ENCODE measurements at regions not wholly inside any gene's neighbourhood (a gene's known extent, or its start where the extent isn't known, plus 50 kb on each side); places are given as distances from the start of the nearest gene placed in this dataset.

DNA sequence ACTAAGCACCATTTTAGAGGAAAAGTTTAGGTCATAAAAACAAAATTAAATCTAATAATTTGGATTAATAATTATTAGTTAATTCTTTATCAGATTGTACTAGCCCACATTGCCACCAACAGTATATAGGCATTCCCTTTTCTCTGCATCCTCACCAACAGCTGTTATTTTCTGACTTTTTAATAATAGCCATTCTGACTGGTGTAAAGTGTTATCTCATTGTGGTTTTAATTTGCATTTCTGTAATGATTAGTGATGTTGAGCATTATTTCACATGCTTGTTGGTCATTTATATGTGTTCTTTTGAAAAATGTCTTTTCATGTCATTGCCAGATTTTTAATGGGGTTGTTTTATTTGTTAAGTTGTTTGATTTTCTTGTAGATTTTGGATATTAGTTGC is 319.1 kb upstream of the SYNCRIP start:
- DNase-seq (ENCODE audit: low spot score), result no peak
- TF ChIP-seq, protein P1, sequence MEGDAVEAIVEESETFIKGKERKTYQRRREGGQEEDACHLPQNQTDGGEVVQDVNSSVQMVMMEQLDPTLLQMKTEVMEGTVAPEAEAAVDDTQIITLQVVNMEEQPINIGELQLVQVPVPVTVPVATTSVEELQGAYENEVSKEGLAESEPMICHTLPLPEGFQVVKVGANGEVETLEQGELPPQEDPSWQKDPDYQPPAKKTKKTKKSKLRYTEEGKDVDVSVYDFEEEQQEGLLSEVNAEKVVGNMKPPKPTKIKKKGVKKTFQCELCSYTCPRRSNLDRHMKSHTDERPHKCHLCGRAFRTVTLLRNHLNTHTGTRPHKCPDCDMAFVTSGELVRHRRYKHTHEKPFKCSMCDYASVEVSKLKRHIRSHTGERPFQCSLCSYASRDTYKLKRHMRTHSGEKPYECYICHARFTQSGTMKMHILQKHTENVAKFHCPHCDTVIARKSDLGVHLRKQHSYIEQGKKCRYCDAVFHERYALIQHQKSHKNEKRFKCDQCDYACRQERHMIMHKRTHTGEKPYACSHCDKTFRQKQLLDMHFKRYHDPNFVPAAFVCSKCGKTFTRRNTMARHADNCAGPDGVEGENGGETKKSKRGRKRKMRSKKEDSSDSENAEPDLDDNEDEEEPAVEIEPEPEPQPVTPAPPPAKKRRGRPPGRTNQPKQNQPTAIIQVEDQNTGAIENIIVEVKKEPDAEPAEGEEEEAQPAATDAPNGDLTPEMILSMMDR (IDR thresholded peaks at IDR 0.05; ENCODE audit: extremely low read depth, missing control alignments), result no peak

DNA sequence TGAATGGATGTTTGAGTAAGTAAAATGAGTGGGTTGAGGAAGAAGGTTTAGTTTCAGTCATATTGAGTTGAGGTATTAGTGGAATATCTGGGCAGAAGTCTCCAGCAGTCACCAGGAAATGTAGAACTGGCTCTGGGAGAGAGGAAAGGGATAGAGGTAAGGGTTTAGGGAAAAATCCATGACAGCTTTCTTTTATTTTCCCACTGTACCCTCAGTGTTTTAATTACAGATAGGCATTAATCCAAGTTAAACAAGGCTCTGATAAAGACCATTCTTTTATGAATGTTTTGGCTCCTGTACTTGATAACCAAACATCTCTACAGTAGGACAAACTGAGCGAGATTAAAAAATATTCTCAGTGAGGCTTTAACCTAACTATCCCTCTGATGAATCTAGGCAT is 318.4 kb upstream of the SYNCRIP start:
- no peak for DNase-seq (ENCODE audit: low spot score)
- TF ChIP-seq, protein P1 (IDR thresholded peaks at IDR 0.05; ENCODE audit: extremely low read depth, missing control alignments), result no peak

DNA sequence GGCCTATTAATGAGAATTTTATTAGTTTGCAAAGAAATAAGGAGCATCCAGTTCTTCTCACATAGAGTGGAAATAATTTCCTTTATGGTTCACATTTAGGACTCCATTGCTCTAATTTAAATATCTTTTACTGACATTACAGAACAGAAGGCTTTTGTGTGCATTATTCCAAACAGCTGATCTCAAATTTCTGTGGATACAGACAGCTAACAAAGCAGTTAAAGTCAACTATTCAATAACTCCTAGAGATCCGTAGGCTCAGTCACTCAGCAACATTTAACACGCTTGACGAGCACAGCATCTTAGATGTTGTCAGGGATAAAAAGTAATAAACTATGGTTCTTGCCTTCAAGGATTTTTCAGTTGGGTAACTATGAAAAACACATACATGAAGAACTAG is 305.8 kb upstream of the SYNCRIP start:
- DNase-seq (ENCODE audit: low spot score), result no peak
- TF ChIP-seq, protein P1 (IDR thresholded peaks at IDR 0.05; ENCODE audit: extremely low read depth, missing control alignments), result no peak

DNA sequence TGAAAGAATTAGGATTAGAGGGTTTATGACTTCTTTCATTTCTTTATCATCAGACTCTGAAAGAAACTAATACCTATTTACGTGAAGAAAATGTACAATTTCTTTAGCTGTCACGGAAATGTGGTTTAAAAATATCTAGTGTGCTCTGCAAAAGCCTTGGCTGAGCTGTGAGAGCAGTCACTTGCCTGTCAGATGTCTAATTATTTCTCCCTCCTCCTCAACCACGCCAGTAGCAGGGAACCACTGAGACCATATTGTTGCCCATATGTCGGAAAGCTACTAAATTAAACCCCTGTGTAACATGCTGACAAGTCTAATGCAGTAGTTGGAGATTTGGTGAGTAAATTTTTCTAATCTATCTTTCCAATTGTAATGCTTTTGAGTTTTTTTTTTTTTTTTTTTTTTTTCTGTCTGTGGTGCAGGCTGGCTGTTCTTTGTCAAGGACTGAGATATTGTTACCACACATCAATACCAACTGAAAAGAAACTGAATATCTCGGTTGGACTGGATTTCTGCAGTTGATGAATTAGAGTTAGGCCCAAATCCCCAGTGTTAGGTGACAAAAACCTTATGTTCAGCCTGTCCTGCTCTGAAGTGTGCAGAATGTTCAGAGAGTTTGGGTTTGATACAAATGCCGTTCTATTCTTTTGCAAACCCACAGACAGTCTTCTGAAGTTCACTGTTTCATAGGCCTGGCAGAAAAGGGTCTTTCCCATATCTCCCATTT is 302.9 kb upstream of the SYNCRIP start:
- TF ChIP-seq, protein P1 (IDR thresholded peaks at IDR 0.05; ENCODE audit: extremely low read depth, missing control alignments), result no peak
- DNase-seq (ENCODE audit: low spot score), result no peak

DNA sequence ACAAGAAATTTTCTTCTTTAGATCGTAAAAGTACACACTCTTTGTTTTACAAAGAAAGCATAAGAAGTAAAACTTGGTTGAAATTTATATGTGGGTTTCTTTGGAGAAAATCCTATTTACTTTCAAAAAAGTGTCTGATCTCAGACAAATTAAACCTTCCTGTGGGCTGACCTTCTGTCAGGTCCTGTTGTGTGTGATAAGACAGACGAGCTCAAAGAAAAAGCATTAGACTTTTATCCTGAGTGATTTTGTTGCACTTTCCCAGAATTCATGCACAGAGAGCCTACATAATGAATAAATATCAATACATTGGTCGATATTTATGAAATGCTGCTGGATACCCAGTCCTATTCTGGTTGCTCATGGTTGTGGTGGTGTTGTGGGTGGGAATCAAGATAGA is 302.1 kb upstream of the SYNCRIP start:
- DNase-seq (ENCODE audit: low spot score), result no peak
- TF ChIP-seq, protein P1 (IDR thresholded peaks at IDR 0.05; ENCODE audit: extremely low read depth, missing control alignments), result no peak

DNA sequence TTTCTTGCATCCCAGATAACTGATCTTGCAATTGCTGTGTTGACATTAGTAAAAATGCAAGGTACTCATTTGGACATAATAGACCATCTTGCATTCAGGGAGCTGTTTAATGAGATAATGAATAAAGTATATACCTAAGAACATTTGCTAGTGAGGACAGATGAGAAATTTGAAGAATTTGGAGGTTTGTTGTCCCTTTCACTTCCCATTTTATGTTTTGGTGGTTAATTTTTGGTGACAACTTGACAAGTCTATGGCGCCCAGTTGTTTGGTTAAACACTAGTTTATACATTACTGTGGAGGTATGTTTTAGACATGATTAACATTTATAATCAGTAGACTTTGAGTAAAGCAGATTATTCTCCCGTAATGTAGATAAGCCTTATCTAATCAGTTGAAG is 300.2 kb upstream of the SYNCRIP start:
- TF ChIP-seq, protein P1 (IDR thresholded peaks at IDR 0.05; ENCODE audit: extremely low read depth, missing control alignments), result no peak
- DNase-seq (ENCODE audit: low spot score), result no peak

DNA sequence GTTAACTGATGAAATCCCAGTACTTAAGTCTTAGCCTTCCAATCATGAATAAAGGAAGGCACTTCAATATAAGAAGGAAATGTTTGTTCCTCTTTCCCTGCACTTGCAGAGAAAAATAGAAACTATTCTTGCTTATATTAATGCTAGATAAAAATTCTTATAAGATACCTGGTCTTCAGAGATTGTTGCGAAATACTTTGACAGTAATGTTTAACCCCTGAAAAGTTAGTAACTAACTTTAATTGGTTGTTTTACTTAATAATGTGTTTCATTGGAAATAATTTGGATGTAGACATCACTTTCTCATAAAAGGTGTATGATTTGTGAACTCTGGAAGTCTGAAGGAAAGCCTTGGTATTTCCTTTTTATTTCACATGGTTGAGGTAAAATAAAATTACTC is 294.2 kb upstream of the SYNCRIP start:
- DNase-seq (ENCODE audit: low spot score), result no peak
- TF ChIP-seq, protein P1 (IDR thresholded peaks at IDR 0.05; ENCODE audit: extremely low read depth, missing control alignments), result no peak

Data from GM20000 (cell line).